ENCODE measurements at regions not wholly inside any gene's neighbourhood (a gene's known extent, or its start where the extent isn't known, plus 50 kb on each side); places are given as distances from the start of the nearest gene placed in this dataset.

DNA sequence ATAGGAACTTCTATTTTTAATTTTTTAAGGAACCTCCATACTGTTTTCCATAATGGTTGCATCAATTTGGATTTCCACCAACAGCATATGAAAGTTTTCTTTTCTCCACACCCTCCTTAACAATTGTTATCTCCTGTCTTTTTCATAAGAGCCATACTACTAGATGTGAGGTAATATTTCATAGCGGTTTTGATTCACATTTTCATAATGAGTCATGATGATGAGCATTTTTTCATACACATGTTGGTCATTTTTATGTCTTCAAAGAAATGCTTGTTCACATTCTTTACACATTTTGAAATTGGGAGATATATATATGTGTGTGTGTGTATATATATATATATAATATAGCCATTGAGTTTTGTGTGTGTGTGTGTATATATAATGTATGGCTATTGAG lies 420.3 kb upstream of the PCDH9 start (continued):
- TF ChIP-seq, protein P1, sequence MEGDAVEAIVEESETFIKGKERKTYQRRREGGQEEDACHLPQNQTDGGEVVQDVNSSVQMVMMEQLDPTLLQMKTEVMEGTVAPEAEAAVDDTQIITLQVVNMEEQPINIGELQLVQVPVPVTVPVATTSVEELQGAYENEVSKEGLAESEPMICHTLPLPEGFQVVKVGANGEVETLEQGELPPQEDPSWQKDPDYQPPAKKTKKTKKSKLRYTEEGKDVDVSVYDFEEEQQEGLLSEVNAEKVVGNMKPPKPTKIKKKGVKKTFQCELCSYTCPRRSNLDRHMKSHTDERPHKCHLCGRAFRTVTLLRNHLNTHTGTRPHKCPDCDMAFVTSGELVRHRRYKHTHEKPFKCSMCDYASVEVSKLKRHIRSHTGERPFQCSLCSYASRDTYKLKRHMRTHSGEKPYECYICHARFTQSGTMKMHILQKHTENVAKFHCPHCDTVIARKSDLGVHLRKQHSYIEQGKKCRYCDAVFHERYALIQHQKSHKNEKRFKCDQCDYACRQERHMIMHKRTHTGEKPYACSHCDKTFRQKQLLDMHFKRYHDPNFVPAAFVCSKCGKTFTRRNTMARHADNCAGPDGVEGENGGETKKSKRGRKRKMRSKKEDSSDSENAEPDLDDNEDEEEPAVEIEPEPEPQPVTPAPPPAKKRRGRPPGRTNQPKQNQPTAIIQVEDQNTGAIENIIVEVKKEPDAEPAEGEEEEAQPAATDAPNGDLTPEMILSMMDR (IDR thresholded peaks at IDR 0.05; ENCODE audit: control extremely low read depth in 1 of 3, insufficient read depth in 1 of 3, low read depth in 1 of 3, low read length in 3 of 3), result no peak
- TF ChIP-seq KDM1A (IDR thresholded peaks at IDR 0.05; ENCODE audit: borderline replicate concordance, low read length) (no peak), JUN (IDR thresholded peaks at IDR 0.05; ENCODE audit: low read depth, low read length) (no peak), POLR2A (IDR thresholded peaks at IDR 0.05; ENCODE audit: control extremely low read depth in 1 of 2, low read depth in 2 of 2, low read length in 2 of 2) (no peak), RAD21 (IDR thresholded peaks at IDR 0.05 in 1 of 2, conservative IDR thresholded peaks at IDR 0.05 in 1 of 2; ENCODE audit: low read depth in 2 of 2, low read length in 2 of 2) (no peak), RNF2 (IDR thresholded peaks at IDR 0.05; ENCODE audit: borderline replicate concordance, low read depth, low read length, missing control alignments, poor library complexity, severe bottlenecking) (no peak), SIRT6 (IDR thresholded peaks at IDR 0.05; ENCODE audit: low read length) (no peak), JUND (IDR thresholded peaks at IDR 0.05; ENCODE audit: low read length) (no peak), SP2 (IDR thresholded peaks at IDR 0.05; ENCODE audit: low read length) (no peak)

All from H1 (cell line).